Prostate gland (tissue), 2 donors: ENCODE measurements at regions not wholly inside any gene's neighbourhood (a gene's known extent, or its start where the extent isn't known, plus 50 kb on each side); places are given as distances from the start of the nearest gene placed in this dataset.

Experiments
- CTCF ChIP-seq, 4 experiments: fragments of 200-600 bp in 2 of 4; fragments of 450-650 bp in 2 of 4; sonication (generic) in 2 of 4; IDR thresholded peaks; 1 replicate in 3 of 4; 2 replicates in 1 of 4; pipeline ENCODE4 v1.5.1; 2016 to 2019; ENCODE audit warnings: antibody characterized with exemption in 4 of 4, mild to moderate bottlenecking in 2 of 4, moderate library complexity in 2 of 4
- POLR2A ChIP-seq: fragments of 450-650 bp; IDR thresholded peaks from one replicate; pipeline ENCODE4 v1.6.1; 2016; ENCODE audit warnings: antibody characterized with exemption, mild to moderate bottlenecking
- POLR2AphosphoS5 ChIP-seq: sonication (generic); formaldehyde crosslinking; IDR thresholded peaks from one replicate; pipeline ENCODE4 v1.6.1; 2017; ENCODE audit warnings: antibody characterized with exemption

- peak; percentile 57 to 69 (median 62) for TF ChIP-seq CTCF (IDR thresholded peaks at IDR 0.05)
- TF ChIP-seq POLR2A, result no peak
- TF ChIP-seq POLR2AphosphoS5, result no peak
Measured at GRCh38 chr2:41853427-41854191, 194.2 kb upstream of the PKDCC start.
